NCI-H82 treated with DMSO at 0.1 percent for 48 hours (cell line): ENCODE measurements at regions not wholly inside any gene's neighbourhood (a gene's known extent, or its start where the extent isn't known, plus 50 kb on each side); places are given as distances from the start of the nearest gene placed in this dataset.

Experiments used
- DNase-seq: peaks from one replicate; lab custom pipeline; 2025; ENCODE audit not compliant: unreplicated experiment; lab: John Stamatoyannopoulos, UW

DNA sequence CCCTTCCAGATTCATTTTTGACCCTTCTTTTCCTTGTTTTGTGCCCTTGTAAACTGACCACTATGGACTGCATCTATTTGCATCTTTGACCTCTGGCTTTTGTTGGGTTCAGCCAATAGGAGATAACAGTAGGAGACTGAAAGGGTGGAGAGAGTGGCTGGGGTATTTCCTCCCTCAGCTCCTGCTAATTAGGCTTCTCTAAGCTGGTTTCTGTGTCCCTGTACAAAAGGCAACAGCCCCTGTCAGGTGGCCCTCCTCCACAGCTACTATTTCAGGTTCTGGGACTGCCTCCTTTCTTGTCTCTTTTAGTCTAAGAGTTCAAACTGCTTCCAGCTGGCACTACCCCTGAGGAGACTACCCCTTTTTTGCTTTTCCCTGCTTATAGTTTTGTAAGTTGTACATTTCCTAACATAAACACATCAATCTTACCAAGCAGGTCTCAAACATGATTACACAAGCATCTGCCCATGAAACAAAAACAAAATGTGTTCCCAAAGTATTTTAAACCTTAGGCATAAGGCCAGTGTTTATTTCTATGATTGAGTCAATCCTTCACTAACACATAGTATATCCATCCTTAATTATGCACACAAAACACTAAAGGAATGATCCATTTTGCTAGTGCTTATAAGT, 262.0 kb upstream of the TRPM3 start:
- no peak for DNase-seq

DNA sequence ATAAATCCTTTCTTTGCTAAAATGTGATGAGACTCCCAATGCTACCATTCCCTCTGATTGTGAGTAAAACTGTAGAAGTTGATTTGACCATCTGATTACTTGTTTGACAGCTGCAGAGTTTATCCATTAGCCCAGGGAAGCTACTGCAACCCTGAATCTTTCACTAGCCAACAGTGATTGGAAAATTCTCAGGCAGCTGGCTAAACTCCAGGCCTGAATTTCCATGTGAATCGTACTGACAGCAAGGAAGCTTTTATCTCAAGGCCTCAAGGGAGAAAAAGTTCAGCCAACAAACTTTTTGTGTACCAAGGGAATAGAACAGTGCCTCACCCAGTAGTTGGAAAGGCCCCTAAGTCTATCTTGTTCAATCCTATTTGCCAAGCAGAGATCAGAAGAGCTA, 246.7 kb upstream of the TRPM3 start:
- DNase-seq: no peak

DNA sequence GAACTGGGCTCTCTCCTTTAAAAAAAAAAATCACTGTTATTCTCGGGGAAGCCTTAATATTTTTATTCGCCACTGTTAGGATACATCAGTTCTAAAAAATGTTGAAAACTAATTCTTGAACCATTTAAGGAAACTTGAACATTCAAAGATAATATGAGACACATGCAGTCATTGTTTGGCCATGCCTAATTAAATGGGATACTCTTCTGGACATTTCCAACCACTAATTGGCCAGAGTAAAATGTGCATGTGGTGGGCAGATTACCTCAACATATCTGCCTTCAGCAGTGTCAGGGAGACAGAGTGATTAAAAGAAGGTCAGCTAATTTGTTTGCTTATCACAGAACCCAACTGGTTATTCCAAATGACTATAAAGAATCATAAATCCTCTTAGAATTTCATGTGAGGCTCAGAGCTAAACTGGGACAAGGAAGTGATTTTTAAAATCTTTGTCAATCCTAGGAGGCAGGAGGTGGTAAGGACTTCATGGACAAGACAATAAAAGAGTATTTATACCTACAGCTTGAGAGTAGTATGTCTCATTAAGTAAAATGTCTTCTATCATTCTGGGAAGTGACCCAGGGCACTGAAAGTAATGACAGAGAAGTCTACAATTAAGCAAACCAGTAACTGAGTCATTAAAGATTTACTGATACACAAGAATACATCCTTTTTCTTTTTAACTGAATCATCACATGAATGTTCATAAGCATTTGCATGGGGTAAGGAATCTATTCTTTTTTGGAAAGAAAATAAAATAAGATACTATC, 242.9 kb upstream of the TRPM3 start:
- peak; percentile 2 for DNase-seq

DNA sequence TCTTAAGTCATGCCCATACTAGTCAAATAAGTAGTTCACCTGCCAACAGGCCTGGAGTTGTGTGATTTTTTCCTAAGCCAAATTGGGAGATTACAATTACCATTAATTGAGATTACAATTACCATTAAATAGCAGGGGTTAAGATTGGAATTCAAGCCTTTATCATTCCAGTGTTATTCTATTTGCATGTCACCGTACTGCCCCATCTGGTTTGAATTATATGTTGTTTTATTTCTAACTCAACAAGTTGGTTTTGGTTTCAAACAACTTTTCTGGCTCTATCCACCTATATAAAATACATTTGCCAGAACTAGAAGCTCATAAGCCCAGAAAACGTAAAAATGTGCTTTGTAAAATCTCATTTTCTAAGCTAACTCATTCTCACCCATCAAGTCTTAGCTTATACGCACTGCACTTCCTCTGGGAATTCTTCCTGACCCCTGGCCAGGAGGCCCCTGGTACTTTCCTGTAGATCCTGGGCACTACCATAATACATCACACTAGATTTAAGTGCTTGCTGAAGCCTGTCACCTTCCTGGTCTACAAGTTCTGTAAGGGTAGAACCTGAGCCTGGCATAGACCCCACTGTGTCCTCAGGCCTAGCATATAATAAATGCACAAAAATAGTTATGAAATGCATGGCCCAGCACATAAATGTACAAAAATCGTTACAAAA, 242.0 kb upstream of the TRPM3 start:
- no peak for DNase-seq

DNA sequence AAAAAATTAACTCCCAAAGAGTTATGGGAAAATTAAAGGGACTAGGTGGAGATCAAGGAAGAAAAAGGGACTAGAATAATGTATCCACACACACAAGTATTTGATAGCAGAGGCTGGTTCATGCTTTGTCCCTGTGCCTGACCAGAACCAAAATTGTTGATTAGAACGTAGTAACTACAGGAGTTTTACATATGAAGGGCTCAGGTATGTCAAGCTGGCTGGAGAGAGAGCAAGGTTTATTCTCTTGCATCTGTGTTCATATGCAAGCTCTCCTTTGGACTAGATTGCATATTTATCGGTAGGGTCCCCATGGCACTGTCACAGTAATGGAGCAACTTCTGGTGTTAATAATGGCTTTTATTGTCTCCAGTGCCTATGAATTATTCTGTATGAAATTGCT, 239.9 kb upstream of the TRPM3 start:
- DNase-seq: no peak

DNA sequence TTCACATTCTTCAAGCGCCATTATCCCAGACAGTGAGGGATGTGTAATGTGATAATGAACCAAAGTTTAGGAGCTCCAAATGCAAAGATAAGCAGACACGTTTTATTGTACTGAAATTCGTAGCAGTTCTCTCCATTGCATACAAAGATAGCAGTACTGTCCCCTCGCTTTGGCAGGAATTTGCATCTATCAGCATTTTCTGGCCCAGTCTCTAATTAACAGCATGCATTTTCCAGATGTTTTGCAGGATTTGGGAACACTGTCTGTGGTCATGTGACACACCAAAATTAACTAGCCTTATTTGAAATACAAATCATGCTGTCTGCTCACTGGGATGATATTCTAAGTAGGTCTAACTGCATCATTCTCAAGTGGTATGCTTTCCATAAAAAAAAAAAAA, 235.9 kb upstream of the TRPM3 start:
- DNase-seq: no peak

DNA sequence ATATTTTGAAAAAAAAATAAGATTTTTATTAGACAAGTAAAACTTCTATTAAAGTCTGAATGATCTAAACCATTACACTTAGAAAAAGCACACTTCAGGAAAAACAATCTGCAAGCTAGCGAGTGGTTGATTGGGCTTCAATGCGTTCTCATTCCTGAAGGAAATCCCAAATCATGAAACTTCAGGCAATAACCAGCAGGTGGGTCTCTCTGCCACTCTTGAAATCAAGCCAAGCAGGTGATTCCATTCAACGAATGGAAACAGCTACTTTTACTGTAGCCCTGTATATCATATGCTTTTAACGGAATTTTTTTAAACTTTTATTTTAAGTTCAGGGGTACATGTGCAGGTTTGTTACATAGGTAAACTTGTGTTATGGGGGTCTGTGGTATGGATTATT, 234.5 kb upstream of the TRPM3 start:
- DNase-seq: no peak

DNA sequence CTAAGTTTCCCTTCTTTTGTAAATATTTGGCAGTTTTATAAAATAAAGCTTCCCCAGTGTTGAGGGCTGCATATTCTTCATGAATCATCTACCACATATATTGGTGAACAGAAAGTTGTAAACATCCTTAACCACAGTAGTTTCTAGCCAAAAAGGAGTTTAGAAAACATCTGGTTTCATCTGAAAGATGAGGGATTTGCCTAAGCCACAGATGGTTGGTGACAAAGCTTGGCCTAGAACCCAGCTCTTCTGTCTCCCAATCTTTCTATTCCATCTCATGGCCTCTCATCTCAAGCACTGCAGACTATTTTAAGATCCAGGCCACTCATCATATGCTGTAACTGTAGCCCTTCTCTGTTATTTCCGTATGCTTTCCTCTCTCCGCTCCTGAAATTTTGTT, 232.3 kb upstream of the TRPM3 start:
- no peak for DNase-seq

DNA sequence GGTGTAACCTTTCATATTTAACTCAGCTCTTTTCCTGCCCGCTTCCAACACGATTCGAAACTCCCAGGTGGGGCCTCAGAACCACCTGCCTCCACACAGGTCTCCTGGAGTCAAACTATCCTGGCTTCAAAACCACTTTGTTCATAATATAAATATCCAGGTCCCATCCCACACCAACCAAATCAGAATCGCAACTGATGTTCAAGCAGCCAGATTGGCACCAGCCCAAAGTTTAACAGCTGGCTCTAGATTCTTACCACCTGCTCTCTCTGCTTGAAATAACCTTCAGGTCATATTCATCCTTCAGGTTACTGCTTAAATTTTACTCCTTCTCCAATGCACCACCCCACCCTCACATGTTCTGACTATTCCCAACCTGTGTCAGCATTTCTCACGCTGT, 231.4 kb upstream of the TRPM3 start:
- DNase-seq: no peak

DNA sequence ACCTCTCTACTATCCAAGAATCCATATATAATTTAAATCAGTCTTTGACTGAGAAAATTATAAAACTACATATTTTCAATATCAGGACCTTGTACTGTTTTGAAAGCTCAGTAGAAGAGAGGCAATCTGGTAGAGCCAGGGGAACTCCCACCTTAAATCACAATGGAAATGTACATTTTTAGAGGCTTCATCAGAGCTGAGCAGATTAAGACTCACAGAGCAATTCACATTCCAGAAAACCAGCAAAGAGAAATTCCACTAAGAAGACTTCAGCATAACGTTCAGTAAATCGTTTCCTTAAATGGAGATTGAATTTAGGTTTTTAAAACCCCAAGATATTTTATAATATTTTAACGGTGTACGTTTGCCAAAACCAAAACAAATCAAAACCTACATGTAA, 227.8 kb upstream of the TRPM3 start:
- DNase-seq: no peak

DNA sequence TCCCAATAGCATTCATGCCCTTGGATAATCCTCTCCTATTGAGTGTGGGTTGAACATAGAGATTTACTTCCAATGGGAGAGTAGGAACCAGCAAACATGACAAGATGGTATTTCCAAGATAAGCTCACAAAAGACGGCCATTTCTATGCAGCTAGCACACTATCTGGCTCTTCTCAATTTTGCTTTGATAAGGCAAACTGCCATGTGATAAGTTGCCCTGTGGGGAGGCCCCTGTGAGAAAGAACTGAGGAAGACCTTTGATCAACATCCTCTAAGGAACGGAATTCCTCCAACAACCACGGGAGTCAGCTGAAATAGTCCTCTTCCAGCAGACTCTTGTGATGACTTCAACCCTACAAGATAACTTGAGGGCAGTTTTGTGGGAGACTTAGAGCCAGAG, 211.9 kb upstream of the TRPM3 start:
- DNase-seq: no peak

DNA sequence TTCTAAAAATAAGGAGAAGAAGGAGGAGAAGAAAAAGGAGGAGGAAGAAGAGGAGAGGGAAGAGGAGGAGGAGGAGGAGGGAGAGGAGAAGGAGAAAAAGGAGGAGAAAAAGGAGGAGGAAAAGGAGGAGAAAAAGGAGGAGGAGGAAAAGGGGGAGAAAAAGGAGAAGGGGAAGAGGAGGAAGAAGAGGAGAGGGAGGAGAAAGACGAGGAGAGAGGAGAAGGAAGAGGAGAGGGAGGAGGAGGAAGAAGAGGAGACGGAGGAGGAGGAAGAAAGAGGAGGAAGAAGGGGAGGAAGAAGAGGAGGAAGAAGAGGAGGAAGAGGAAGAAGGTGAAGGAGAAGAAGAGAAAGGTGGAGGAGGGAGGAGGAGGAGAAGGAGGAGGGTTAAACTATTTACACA, 210.2 kb upstream of the TRPM3 start:
- no peak for DNase-seq

DNA sequence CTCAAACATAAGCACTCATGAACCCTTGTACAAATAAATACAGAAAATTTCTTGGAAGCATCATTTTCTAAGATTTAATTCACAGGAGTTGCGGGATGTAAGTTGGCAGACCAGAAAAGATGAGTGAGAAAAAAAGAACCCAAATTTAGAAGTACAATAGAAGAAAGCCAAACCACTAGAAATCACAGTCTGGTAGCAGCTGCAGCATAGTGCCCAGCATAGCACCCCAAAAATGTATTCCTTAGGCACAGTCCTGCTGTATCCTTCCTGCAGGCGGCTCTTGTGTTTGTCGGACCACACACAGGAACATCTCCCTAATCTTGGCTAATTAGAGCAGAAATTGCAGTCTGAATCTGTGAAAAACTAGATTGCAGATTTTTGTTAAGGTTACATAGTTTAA, 208.5 kb upstream of the TRPM3 start:
- DNase-seq: no peak

DNA sequence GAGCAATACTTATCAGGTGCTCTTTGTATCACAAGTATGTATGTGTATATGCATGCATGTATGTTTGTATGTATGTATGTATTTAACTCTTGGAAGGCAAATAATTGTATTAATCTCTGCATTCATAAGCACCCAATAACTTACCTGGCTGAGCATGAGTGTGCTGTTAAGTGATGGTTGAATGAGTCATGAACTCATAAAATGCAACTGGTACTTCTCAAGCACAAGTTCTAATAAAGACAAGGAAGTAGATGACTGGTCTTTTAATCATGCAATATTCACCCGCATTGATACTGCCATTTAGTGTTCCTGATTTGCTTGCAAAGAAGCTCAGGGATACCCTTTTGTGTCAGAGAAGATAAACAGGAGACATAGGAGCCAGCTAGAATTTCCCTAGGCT, 204.9 kb upstream of the TRPM3 start:
- no peak for DNase-seq

DNA sequence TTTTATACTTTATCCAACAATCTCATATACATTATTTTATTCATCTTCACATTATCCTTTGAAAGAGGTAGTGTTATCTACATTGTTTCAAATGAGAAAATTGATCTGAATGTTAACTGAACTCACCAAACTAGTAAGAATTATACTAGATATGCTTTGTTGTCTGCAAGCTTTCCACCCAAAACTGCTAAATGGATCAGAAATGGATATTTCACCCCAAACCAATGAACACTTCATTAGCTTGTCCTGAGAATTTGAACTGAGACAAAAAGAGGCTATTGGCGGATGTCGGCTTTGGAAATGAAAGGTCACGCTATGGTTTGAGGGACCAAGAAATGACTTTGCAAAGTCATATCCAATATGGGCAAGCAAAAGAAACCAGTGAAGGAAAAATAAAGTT, 201.9 kb upstream of the TRPM3 start:
- no peak for DNase-seq

DNA sequence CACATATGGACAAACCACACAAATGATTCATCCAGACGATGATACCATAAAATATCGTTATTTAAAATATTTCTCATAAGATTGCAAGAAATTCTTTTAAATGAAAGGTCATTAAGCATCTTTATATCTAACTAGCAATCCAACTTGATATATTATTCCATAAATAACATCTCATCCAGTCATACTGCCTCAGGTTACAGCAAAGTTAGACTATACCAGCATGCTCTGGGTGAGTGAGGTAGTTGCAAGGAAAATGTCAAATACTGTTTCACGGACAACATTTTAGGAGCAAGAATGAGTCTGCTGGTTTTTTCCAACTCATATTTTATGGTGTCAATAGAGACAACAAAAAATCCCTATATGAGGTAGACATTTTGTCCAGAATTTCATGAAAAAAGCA, 200.9 kb upstream of the TRPM3 start:
- DNase-seq: no peak

DNA sequence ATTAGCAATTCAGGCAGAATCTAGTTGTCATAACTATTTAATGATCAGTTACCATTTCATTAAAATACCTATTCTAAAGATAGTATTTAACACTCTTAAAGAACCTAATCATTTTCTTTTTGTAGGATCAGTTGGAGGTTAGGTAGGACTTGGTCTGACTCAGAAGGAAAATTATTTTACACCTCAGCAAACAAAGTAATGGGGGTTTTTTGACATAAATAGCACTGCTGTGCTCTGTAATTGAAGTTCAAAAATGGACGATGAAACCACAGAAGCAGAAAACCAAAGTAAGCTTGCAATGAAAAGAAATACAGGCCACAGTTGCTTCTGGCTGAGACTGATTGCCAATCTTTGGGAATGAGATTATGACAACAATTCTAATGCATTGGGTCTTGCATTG, 187.0 kb upstream of the TRPM3 start:
- no peak for DNase-seq

DNA sequence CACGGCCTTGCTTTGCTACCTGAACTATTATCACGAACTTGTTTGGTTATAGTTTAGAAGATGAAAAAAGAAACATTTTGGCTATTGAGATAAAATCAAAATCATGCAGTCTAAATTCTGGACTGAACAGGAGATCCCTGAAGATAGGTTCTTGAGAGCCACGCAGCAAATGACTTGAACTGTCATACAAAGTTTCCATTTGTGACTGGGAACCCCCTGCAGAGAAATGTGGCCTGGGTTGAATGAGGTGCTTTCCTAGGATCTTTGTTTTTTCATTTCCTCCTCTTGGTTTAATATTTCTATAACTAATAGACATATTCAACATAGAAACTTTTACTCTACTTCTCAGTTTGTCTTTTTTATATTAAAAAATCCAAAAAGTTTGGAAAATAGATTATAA, 184.7 kb upstream of the TRPM3 start:
- DNase-seq: no peak

DNA sequence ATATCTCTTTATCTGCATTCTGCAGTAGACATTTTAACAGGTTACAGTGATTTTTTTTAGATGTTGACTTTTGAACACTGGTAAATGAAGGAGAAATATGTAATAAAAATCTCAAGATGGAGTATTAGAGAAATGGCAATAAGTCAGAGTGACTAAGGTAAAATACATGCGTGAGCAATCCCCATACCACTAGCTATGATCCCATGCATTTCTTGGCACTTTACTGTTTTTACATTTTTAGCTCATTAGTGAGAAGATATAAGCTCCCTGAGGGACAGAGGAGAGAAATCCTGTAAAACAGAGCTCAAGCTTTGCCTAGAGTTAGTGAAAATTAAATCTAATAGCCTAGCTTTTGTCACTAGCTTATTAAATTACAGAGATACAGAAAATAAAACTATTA, 181.9 kb upstream of the TRPM3 start:
- no peak for DNase-seq

DNA sequence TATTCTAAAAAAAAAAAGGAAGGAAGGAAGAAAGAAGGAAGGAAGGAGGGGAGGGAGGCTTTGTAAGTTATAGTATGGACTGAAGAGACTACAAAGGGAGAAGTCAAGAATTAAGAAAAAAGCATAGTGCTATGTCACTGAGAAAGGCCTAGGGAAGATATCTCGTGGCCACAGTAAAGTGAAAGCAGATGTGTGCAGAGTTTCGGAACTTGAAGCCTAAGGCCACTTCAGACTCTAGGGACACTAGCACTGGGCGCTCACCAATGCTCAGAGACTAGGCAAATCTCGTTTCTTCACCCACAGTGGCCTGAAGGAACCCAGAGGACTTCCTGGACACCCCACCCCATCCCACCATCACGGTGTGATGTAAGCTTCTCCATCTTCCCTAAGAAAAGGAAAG, 181.4 kb upstream of the TRPM3 start:
- DNase-seq: no peak

DNA sequence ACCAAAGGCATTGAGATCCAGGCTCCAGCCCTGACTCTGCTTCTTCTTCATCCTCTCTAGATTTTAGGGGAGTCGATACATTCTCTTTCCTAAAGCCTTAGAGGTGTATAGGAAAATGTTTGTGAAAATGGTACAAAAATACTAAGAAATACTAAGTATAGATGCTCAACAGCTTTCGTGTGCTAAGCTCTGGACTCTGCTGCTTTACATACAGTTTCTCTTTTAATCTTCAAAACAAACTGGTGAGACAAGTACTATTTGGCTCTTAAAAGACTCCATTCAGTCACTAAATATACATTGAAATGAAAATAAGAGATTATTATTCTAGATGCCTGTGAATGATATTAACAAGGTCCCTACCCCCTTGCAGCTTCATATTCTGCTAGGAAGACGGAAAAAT, 174.5 kb upstream of the TRPM3 start:
- no peak for DNase-seq

DNA sequence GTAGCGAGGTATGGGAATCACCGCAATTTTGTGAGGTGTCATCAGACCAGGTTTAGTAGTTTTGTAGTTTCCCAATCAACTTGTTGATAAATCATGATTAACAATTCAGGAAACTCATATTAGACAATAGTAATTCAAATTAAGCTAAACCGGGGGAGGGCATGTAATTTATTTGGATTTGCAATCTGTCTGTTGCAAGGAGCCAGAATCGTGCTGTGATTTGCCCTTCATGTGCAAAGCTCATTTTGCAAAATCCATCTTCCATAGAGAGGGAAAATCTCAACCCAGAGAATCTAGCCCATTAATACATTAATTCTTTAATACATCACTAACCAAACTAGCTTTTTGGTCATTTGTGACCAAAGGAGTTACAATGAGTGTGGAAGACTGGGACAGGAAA, 164.7 kb upstream of the TRPM3 start:
- no peak for DNase-seq
